ENCODE measurements at regions not wholly inside any gene's neighbourhood (a gene's known extent, or its start where the extent isn't known, plus 50 kb on each side); places are given as distances from the start of the nearest gene placed in this dataset.

- no peaks in the 10 kb centered on the region for H3K36me3 ChIP-seq (ENCODE audit: control insufficient read depth, insufficient read depth, low read length)
- H3K4me1 ChIP-seq (ENCODE audit: control insufficient read depth, extremely low read depth, insufficient read depth, low read length): no peaks in the 10 kb centered on the region
- no peak overlapping the region for H3K4me2 ChIP-seq (ENCODE audit: extremely low read depth, insufficient read depth, low read length)
- no peaks in the 10 kb centered on the region for H3K79me2 ChIP-seq (ENCODE audit: control insufficient read depth, insufficient read depth, low read length)
- H3K27ac ChIP-seq (ENCODE audit: insufficient read depth, low read length): no peak overlapping the region
- H4K20me1 ChIP-seq (ENCODE audit: control insufficient read depth, extremely low read depth, insufficient read depth, low read length): no peaks in the 10 kb centered on the region
- H3K4me3 ChIP-seq (replicated peaks in 1 of 4; ENCODE audit: control extremely low read depth in 1 of 4, insufficient read depth in 1 of 4, low read depth in 3 of 4, low read length in 4 of 4): no peak overlapping the region
- H3K9me3 ChIP-seq (ENCODE audit: control insufficient read depth, insufficient read depth, low read depth, low read length): no peaks in the 10 kb centered on the region
- DNase-seq (ENCODE audit: low read depth in 2 of 2): no peak
- H3K27me3 ChIP-seq (ENCODE audit: control insufficient read depth, insufficient read depth, low read length): peaks cover 2% of the 10 kb centered on the region
- no peak overlapping the region for H3K9ac ChIP-seq (ENCODE audit: insufficient read depth, low read length)
- no peak overlapping the region for H2AFZ ChIP-seq (ENCODE audit: low read length)
- TF ChIP-seq CTCF (conservative IDR thresholded peaks at IDR 0.05 in 1 of 2, IDR thresholded peaks at IDR 0.05 in 1 of 2; ENCODE audit: low read depth in 1 of 2, low read length in 2 of 2) (no peak), EZH2 (IDR thresholded peaks at IDR 0.05; ENCODE audit: low read length, missing control alignments) (no peak)
Observed at GRCh38 chr12:4977102-4977501, 66.6 kb upstream of the KCNA5 start.

GRCh38 chr12:4978737-4979136, 64.9 kb upstream of the KCNA5 start:
- H3K4me3 ChIP-seq (replicated peaks in 1 of 4; ENCODE audit: control extremely low read depth in 1 of 4, insufficient read depth in 1 of 4, low read depth in 3 of 4, low read length in 4 of 4): no peak overlapping the region
- DNase-seq (ENCODE audit: low read depth in 2 of 2): no peak
- no peaks in the 10 kb centered on the region for H3K36me3 ChIP-seq (ENCODE audit: control insufficient read depth, insufficient read depth, low read length)
- no peaks in the 10 kb centered on the region for H3K4me1 ChIP-seq (ENCODE audit: control insufficient read depth, extremely low read depth, insufficient read depth, low read length)
- H3K79me2 ChIP-seq (ENCODE audit: control insufficient read depth, insufficient read depth, low read length): no peaks in the 10 kb centered on the region
- no peak overlapping the region for H3K4me2 ChIP-seq (ENCODE audit: extremely low read depth, insufficient read depth, low read length)
- H4K20me1 ChIP-seq (ENCODE audit: control insufficient read depth, extremely low read depth, insufficient read depth, low read length): no peaks in the 10 kb centered on the region
- H2AFZ ChIP-seq (ENCODE audit: low read length): no peak overlapping the region
- no peak for TF ChIP-seq EZH2 (IDR thresholded peaks at IDR 0.05; ENCODE audit: low read length, missing control alignments)
- no peak for TF ChIP-seq CTCF (conservative IDR thresholded peaks at IDR 0.05 in 1 of 2, IDR thresholded peaks at IDR 0.05 in 1 of 2; ENCODE audit: low read depth in 1 of 2, low read length in 2 of 2)
- H3K9me3 ChIP-seq (ENCODE audit: control insufficient read depth, insufficient read depth, low read depth, low read length): no peaks in the 10 kb centered on the region
- H3K9ac ChIP-seq (ENCODE audit: insufficient read depth, low read length): no peak overlapping the region
- peaks cover 2% of the 10 kb centered on the region for H3K27me3 ChIP-seq (ENCODE audit: control insufficient read depth, insufficient read depth, low read length)
- no peak overlapping the region for H3K27ac ChIP-seq (ENCODE audit: insufficient read depth, low read length)

- Histone ChIP-seq H2AFZ (ENCODE audit: low read length) (no peak overlapping the region), H3K4me1 (ENCODE audit: control insufficient read depth, extremely low read depth, insufficient read depth, low read length) (no peaks in the 10 kb centered on the region), H3K9ac (ENCODE audit: insufficient read depth, low read length) (no peak overlapping the region), H3K4me3 (replicated peaks in 1 of 4; ENCODE audit: control extremely low read depth in 1 of 4, insufficient read depth in 1 of 4, low read depth in 3 of 4, low read length in 4 of 4) (no peak overlapping the region), H4K20me1 (ENCODE audit: control insufficient read depth, extremely low read depth, insufficient read depth, low read length) (no peaks in the 10 kb centered on the region), H3K4me2 (ENCODE audit: extremely low read depth, insufficient read depth, low read length) (no peak overlapping the region), H3K9me3 (ENCODE audit: control insufficient read depth, insufficient read depth, low read depth, low read length) (no peaks in the 10 kb centered on the region), H3K27me3 (ENCODE audit: control insufficient read depth, insufficient read depth, low read length) (no peaks in the 10 kb centered on the region), H3K36me3 (ENCODE audit: control insufficient read depth, insufficient read depth, low read length) (no peaks in the 10 kb centered on the region), H3K27ac (ENCODE audit: insufficient read depth, low read length) (no peak overlapping the region), H3K79me2 (ENCODE audit: control insufficient read depth, insufficient read depth, low read length) (no peaks in the 10 kb centered on the region)
- TF ChIP-seq CTCF (conservative IDR thresholded peaks at IDR 0.05 in 1 of 2, IDR thresholded peaks at IDR 0.05 in 1 of 2; ENCODE audit: low read depth in 1 of 2, low read length in 2 of 2): no peak
- no peak for TF ChIP-seq EZH2 (IDR thresholded peaks at IDR 0.05; ENCODE audit: low read length, missing control alignments)
- DNase-seq (ENCODE audit: low read depth in 2 of 2): no peak
Observed at GRCh38 chr12:4979737-4980136, 63.9 kb upstream of the KCNA5 start.

All from fibroblast of lung (primary cell).